GM12878 (cell line): ENCODE measurements at regions not wholly inside any gene's neighbourhood (a gene's known extent, or its start where the extent isn't known, plus 50 kb on each side); places are given as distances from the start of the nearest gene placed in this dataset.

Experiments used
- ATAC-seq: fragments of 200-7000 bp; cut with Tn5 transposase; 3 replicates; pipeline ENCODE4 v1.9.1; 2020; ENCODE audit warnings: mild to moderate bottlenecking, moderate library complexity
- BruUV-seq: library from RNA; stranded (reverse); fragments of 400-500 nt; replicated peaks from 2 replicates; lab custom pipeline; 2021; lab: Mats Ljungman, UMichigan
- CTCF ChIA-PET: fragments of 300-600 bp; sonication (Branson Sonifier 250); formaldehyde crosslinking; extraction: SDS; loops from one replicate; lab custom pipeline; 2021; ENCODE audit warnings: inconsistent platforms; lab: Yijun Ruan, JAX
- POLR2A ChIA-PET: fragments of 350-600 bp; formaldehyde crosslinking; extraction: SDS; loops from one replicate; lab custom pipeline; 2021; ENCODE audit warnings: inconsistent platforms; lab: Charles Lee
- RAD21 ChIA-PET: fragments of 300-600 bp; sonication (Branson Sonifier 250); formaldehyde crosslinking; loops from one replicate; lab custom pipeline; 2023; ENCODE audit warnings: antibody characterized with exemption; ENCODE audit not compliant: unreplicated experiment; lab: Charles Lee
- SMC1A ChIA-PET: fragments of 300-600 bp; sonication (Branson Sonifier 250); formaldehyde crosslinking; loops from one replicate; lab custom pipeline; 2023; ENCODE audit not compliant: unreplicated experiment, uncharacterized antibody; lab: Charles Lee
- DNase-seq: peaks from one replicate; pipeline ENCODE4 v3.0.0-alpha.2; 2011; ENCODE audit warnings: low read depth, low spot score
- FAIRE-seq: peaks from 3 replicates; lab custom pipeline; 2011; peaks lifted over from hg19 to GRCh38; lab: Jason Lieb, UNC
- H2AFZ ChIP-seq: 2 replicates; pipeline ENCODE4 v1.6.0; 2011; ENCODE audit warnings: low read depth, low read length, control low read depth; ENCODE audit not compliant: control insufficient read depth
- H3K27ac ChIP-seq: 2 replicates; pipeline ENCODE4 v1.5.1; 2011; ENCODE audit warnings: control low read depth; ENCODE audit not compliant: control insufficient read depth, insufficient read depth
- H3K27me3 ChIP-seq, 2 experiments: replicated peaks in 1 of 2; 2 replicates each; pipeline versions ENCODE4 v1.6.0 to v1.6.1; 2011; ENCODE audit warnings: low read length in 1 of 2; ENCODE audit not compliant: control insufficient read depth in 2 of 2, insufficient read depth in 2 of 2
- H3K36me3 ChIP-seq, 2 experiments: 2 replicates each; pipeline ENCODE4 v1.5.1; 2011; ENCODE audit warnings: low read length in 1 of 2; ENCODE audit not compliant: control insufficient read depth in 2 of 2, insufficient read depth in 2 of 2
- H3K4me1 ChIP-seq: 2 replicates; pipeline ENCODE4 v1.6.1; 2011; ENCODE audit warnings: mild to moderate bottlenecking, low read length, moderate library complexity, mixed read lengths; ENCODE audit not compliant: control insufficient read depth, insufficient read depth
- H3K4me2 ChIP-seq: 2 replicates; pipeline ENCODE4 v1.6.0; 2011; ENCODE audit warnings: control low read depth; ENCODE audit not compliant: control insufficient read depth, insufficient read depth
- H3K4me3 ChIP-seq: fragments of 200-600 bp; sonication (generic); 2 replicates; pipeline ENCODE4 v1.5.1; 2016
- H3K79me2 ChIP-seq: 2 replicates; pipeline ENCODE4 v1.6.0; 2011; ENCODE audit warnings: low read length; ENCODE audit not compliant: control insufficient read depth, insufficient read depth
- H3K9ac ChIP-seq: 2 replicates; pipeline ENCODE4 v1.8.0; 2011; ENCODE audit warnings: low read length, control low read depth, mixed read lengths; ENCODE audit not compliant: control insufficient read depth, insufficient read depth
- H3K9me3 ChIP-seq: replicated peaks from 3 replicates; pipeline ENCODE4 v1.5.1; 2011; ENCODE audit warnings: mild to moderate bottlenecking, low read length; ENCODE audit not compliant: control insufficient read depth, insufficient read depth
- H4K20me1 ChIP-seq: 2 replicates; pipeline ENCODE4 v1.6.0; 2011; ENCODE audit not compliant: control insufficient read depth, insufficient read depth
- BCLAF1 ChIP-seq: fragments of 450-650 bp; IDR thresholded peaks from 2 replicates; pipeline ENCODE4 v1.6.1; 2017; ENCODE audit warnings: antibody characterized with exemption, mild to moderate bottlenecking, moderate library complexity
- CREB1 ChIP-seq: IDR thresholded peaks from 2 replicates; pipeline ENCODE4 v1.6.1; 2012; ENCODE audit warnings: low read depth, mild to moderate bottlenecking, inconsistent platforms
- EED ChIP-seq: sonication (generic); IDR thresholded peaks from 2 replicates; pipeline ENCODE4 v1.6.1; 2016; ENCODE audit warnings: antibody characterized with exemption, low read depth
- ESRRA ChIP-seq: IDR thresholded peaks from 2 replicates; pipeline ENCODE4 v1.6.1; 2012; ENCODE audit warnings: mild to moderate bottlenecking, low read length, improper control_type of control experiment
- HSF1 ChIP-seq: fragments of 150-350 bp; IDR thresholded peaks from 2 replicates; pipeline ENCODE4 v1.6.1; 2014; ENCODE audit warnings: mild to moderate bottlenecking, low read depth, low read length
- IRF3 ChIP-seq: fragments of 450-650 bp; IDR thresholded peaks from 2 replicates; pipeline ENCODE4 v1.6.1; 2014; ENCODE audit warnings: mild to moderate bottlenecking
- IRF4 ChIP-seq: IDR thresholded peaks from 2 replicates; pipeline ENCODE4 v1.6.1; 2011; ENCODE audit warnings: low read depth, low read length
- MLLT1 ChIP-seq: fragments of 450-650 bp; IDR thresholded peaks from 2 replicates; pipeline ENCODE4 v1.6.1; 2016; ENCODE audit warnings: mild to moderate bottlenecking
- NBN ChIP-seq: fragments of 450-650 bp; IDR thresholded peaks from 2 replicates; pipeline ENCODE4 v1.6.1; 2016
- TBL1XR1 ChIP-seq: IDR thresholded peaks from 2 replicates; pipeline ENCODE4 v1.6.1; 2012; ENCODE audit warnings: low read depth, low read length, improper control_type of control experiment
- YY1 ChIP-seq: IDR thresholded peaks from 2 replicates; pipeline ENCODE4 v1.6.1; 2011; ENCODE audit warnings: low read depth, mild to moderate bottlenecking, low read length
- ZNF217 ChIP-seq: fragments of 450-650 bp; IDR thresholded peaks from 2 replicates; pipeline ENCODE4 v1.6.1; 2017; ENCODE audit warnings: antibody characterized with exemption, mild to moderate bottlenecking
- ZNF687 ChIP-seq: fragments of 450-650 bp; IDR thresholded peaks from 2 replicates; pipeline ENCODE4 v1.6.1; 2017; ENCODE audit warnings: mild to moderate bottlenecking, moderate library complexity
- WGBS: methylation state at CpG from one replicate; pipeline ENCODE4 v1.1.6; 2016; ENCODE audit warnings: low lambda C conversion rate; ENCODE audit not compliant: insufficient replicate concordance, insufficient coverage; ENCODE audit errors: missing lambda C conversion rate; 5-methylcytosine and 5-hydroxymethylcytosine counted together
- in situ Hi-C: fragments of 300-500 bp; cut with MboI; formaldehyde crosslinking; loops from 9 replicates; pipeline ENCODE4 v1.14.3; 2018; ENCODE audit warnings: mixed read lengths
- intact Hi-C: fragments of 100-400 bp; cut with micrococcal nuclease; formaldehyde crosslinking; loops from one replicate; pipeline ENCODE4 v1.14.2; 2022; ENCODE audit not compliant: unreplicated experiment

- no TSS peak for BruUV-seq
- H3K9me3 ChIP-seq = no peaks in the 10 kb centered on the region
- H3K79me2 ChIP-seq = no peaks in the 10 kb centered on the region
- ATAC-seq (no peak), FAIRE-seq (no peak), DNase-seq (no peak)
- H3K36me3 ChIP-seq = no peaks in the 10 kb centered on the region
- no peak overlapping the region for H3K4me2 ChIP-seq
- SMC1A ChIA-PET = interaction anchor here (1.0 to 2.5 kb wide), 8 partner anchors 8 to 136 kb away, joined by 3 to 13 read pairs (median 4); no protein-coding TSS in a partner anchor
- 100% methylated on average over 1 of the region's 1 CpG for WGBS
- CTCF ChIA-PET = interaction anchor here (0.6 to 1.8 kb wide), 6 partner anchors 8 to 179 kb away, joined by 3 to 6 read pairs (median 4); no protein-coding TSS in a partner anchor
- in situ Hi-C loops = no loop called here
- intact Hi-C loops = no loop called here
- RAD21 ChIA-PET = interaction anchor here (1.0 to 2.6 kb wide), 2 partner anchors 9 to 22 kb away, joined by 3 to 12 read pairs; no protein-coding TSS in a partner anchor
- peaks cover 2% of the 10 kb centered on the region; the same call in 1 of the 2 replicates for H3K4me1 ChIP-seq
- H3K9ac ChIP-seq = no peak overlapping the region
- POLR2A ChIA-PET = interaction anchor here (0.6 to 1.5 kb wide), 4 partner anchors 10 to 172 kb away, joined by 3 to 4 read pairs (median 3); no protein-coding TSS in a partner anchor
- H3K27me3 ChIP-seq = no peaks in the 10 kb centered on the region
- H3K4me3 ChIP-seq = no peak overlapping the region
- H4K20me1 ChIP-seq = no peaks in the 10 kb centered on the region
- H2AFZ ChIP-seq = no peak overlapping the region
- no peak overlapping the region for H3K27ac ChIP-seq
- no peak for TF ChIP-seq NBN
- no peak for TF ChIP-seq IRF3
- TF ChIP-seq ZNF687 = no peak
- no peak for TF ChIP-seq ZNF217
- TF ChIP-seq BCLAF1 = no peak
- no peak for TF ChIP-seq YY1
- TF ChIP-seq CREB1 = no peak
- no peak for TF ChIP-seq TBL1XR1
- no peak for TF ChIP-seq HSF1
- TF ChIP-seq EED = no peak
- no peak for TF ChIP-seq MLLT1
- no peak for TF ChIP-seq IRF4
- no peak for TF ChIP-seq ESRRA
These were observed 54.5 kb upstream of the TOMM7 start for GRCh38 chr7:22876986-22877729.
